WTC11 (cell line): ENCODE measurements at regions not wholly inside any gene's neighbourhood (a gene's known extent, or its start where the extent isn't known, plus 50 kb on each side); places are given as distances from the start of the nearest gene placed in this dataset.

Experiments used
- ATAC-seq: fragments of 200-7000 bp; cut with Tn5 transposase; 2 replicates; pipeline ENCODE4 v1.10.0; 2021; ENCODE audit warnings: mild to moderate bottlenecking, moderate library complexity
- CTCF ChIA-PET: fragments of 300-600 bp; sonication (Branson Sonifier 250); formaldehyde crosslinking; loops from one replicate; lab custom pipeline; 2021; ENCODE audit warnings: antibody characterized with exemption; lab: Charles Lee
- POLR2A ChIA-PET: fragments of 350-600 bp; sonication (Branson Sonifier 250); formaldehyde crosslinking; loops from one replicate; lab custom pipeline; 2021; ENCODE audit warnings: antibody characterized with exemption; lab: Charles Lee
- DNase-seq: peaks from one replicate; pipeline ENCODE4 v3.0.0; 2021; ENCODE audit warnings: low spot score
- H3K27ac Mint-ChIP-seq: 2 replicates; pipeline ENCODE4 v1.8.0; 2021; ENCODE audit warnings: mixed read lengths
- H3K27me3 Mint-ChIP-seq: 2 replicates; pipeline ENCODE4 v1.8.0; 2021; ENCODE audit warnings: low read depth, mild to moderate bottlenecking, moderate library complexity, mixed read lengths
- H3K36me3 Mint-ChIP-seq: 2 replicates; pipeline ENCODE4 v1.8.0; 2021; ENCODE audit warnings: mixed read lengths
- H3K4me1 Mint-ChIP-seq: 2 replicates; pipeline ENCODE4 v1.8.0; 2022; ENCODE audit warnings: mixed read lengths
- H3K4me3 Mint-ChIP-seq: 2 replicates; pipeline ENCODE4 v1.8.0; 2021; ENCODE audit warnings: mild to moderate bottlenecking, moderate library complexity, mixed read lengths
- H3K9me3 Mint-ChIP-seq: 2 replicates; pipeline ENCODE4 v1.8.0; 2021; ENCODE audit warnings: mixed read lengths
- ESRRA ChIP-seq: sonication (generic); formaldehyde crosslinking; IDR thresholded peaks from 2 replicates; pipeline ENCODE4 v1.8.1; 2022; ENCODE audit warnings: mild to moderate bottlenecking, missing genetic modification reagents, borderline replicate concordance
- FOXK1 ChIP-seq: sonication (generic); formaldehyde crosslinking; IDR thresholded peaks from 2 replicates; pipeline ENCODE4 v1.8.0; 2022; ENCODE audit warnings: mild to moderate bottlenecking, moderate library complexity, missing genetic modification reagents
- FOXP1 ChIP-seq: sonication (generic); formaldehyde crosslinking; IDR thresholded peaks from 2 replicates; pipeline ENCODE4 v1.8.0; 2022; ENCODE audit warnings: missing genetic modification reagents, mild to moderate bottlenecking, moderate library complexity, borderline replicate concordance
- IRF2 ChIP-seq: sonication (generic); formaldehyde crosslinking; IDR thresholded peaks from 2 replicates; pipeline ENCODE4 v1.8.0; 2022; ENCODE audit warnings: low read depth, missing genetic modification reagents, borderline replicate concordance
- NR1H2 ChIP-seq: sonication (generic); formaldehyde crosslinking; IDR thresholded peaks from 2 replicates; pipeline ENCODE4 v1.9.0; 2021; ENCODE audit warnings: mild to moderate bottlenecking, moderate library complexity, missing genetic modification reagents
- PRRX2 ChIP-seq: fragments of 250-450 bp; sonication (Bioruptor Pico); IDR thresholded peaks from 2 replicates; pipeline ENCODE4 v1.8.0; 2021; ENCODE audit warnings: mild to moderate bottlenecking
- RELA ChIP-seq: sonication (generic); formaldehyde crosslinking; IDR thresholded peaks from 2 replicates; pipeline ENCODE4 v1.8.1; 2022; ENCODE audit warnings: missing genetic modification reagents, mild to moderate bottlenecking, borderline replicate concordance
- SP1 ChIP-seq: sonication (generic); formaldehyde crosslinking; conservative IDR thresholded peaks from 2 replicates; pipeline ENCODE4 v1.8.1; 2022; ENCODE audit warnings: missing genetic modification reagents
- TCF7 ChIP-seq: sonication (generic); formaldehyde crosslinking; IDR thresholded peaks from 2 replicates; pipeline ENCODE4 v1.8.0; 2022; ENCODE audit warnings: mild to moderate bottlenecking, low read depth, missing genetic modification reagents, moderate library complexity
- ZNF263 ChIP-seq: sonication (generic); formaldehyde crosslinking; IDR thresholded peaks from 2 replicates; pipeline ENCODE4 v1.8.1; 2022; ENCODE audit warnings: low read depth, mild to moderate bottlenecking, moderate library complexity, missing genetic modification reagents
- ZNF416 ChIP-seq: fragments of 250-450 bp; sonication (Bioruptor Pico); IDR thresholded peaks from 2 replicates; pipeline ENCODE4 v1.9.0; 2021; ENCODE audit warnings: mild to moderate bottlenecking, inconsistent platforms
- ZNF671 ChIP-seq: fragments of 250-450 bp; sonication (Bioruptor Pico); IDR thresholded peaks from 2 replicates; pipeline ENCODE4 v1.8.0; 2021; ENCODE audit warnings: mild to moderate bottlenecking
- TF ChIP-seq, protein P1 (sequence below): sonication (generic); formaldehyde crosslinking; IDR thresholded peaks from 2 replicates; pipeline ENCODE4 v1.8.1; 2022; ENCODE audit warnings: low read depth, missing genetic modification reagents, borderline replicate concordance
- TF ChIP-seq, protein P2 (sequence below): fragments of 250-450 bp; sonication (Bioruptor Pico); IDR thresholded peaks from 2 replicates; pipeline ENCODE4 v1.9.0; 2021; ENCODE audit warnings: mild to moderate bottlenecking
- TF ChIP-seq, protein P3 (sequence below): sonication (generic); formaldehyde crosslinking; IDR thresholded peaks from 2 replicates; pipeline ENCODE4 v1.8.1; 2023; ENCODE audit warnings: mild to moderate bottlenecking, missing genetic modification reagents
- TF ChIP-seq, protein P4 (sequence below): sonication (generic); formaldehyde crosslinking; IDR thresholded peaks from 2 replicates; pipeline ENCODE4 v1.8.1; 2022; ENCODE audit warnings: mild to moderate bottlenecking, moderate library complexity, missing genetic modification reagents
- TF ChIP-seq, protein P5 (sequence below): sonication (generic); formaldehyde crosslinking; IDR thresholded peaks from 2 replicates; pipeline ENCODE4 v1.8.1; 2023; ENCODE audit warnings: mild to moderate bottlenecking, missing genetic modification reagents, moderate library complexity
- TF ChIP-seq, protein P6 (sequence below): fragments of 250-450 bp; sonication (Bioruptor Pico); conservative IDR thresholded peaks from 2 replicates; pipeline ENCODE4 v1.9.0; 2021; ENCODE audit warnings: mild to moderate bottlenecking

DNA sequence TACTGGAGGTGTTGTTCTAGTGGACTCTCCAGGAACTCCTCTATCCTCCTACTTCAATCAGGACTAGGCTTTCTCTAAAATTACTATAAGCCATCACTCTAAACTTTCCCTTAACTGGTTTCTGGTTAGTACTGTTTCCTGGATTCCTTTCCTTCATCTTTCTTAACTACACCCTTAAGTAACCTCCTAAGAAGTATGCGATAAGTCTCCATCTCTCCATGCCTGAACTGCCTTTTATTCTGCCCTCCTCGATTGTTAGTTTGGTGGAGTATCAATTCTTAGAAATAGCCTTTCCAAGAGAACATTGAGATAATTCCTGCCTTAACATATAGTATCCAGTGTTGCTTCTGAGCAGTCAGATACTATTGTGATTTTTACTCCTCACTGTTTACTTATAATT lies 162.9 kb upstream of the PDE4B start (continued):
- TF ChIP-seq, protein P1, sequence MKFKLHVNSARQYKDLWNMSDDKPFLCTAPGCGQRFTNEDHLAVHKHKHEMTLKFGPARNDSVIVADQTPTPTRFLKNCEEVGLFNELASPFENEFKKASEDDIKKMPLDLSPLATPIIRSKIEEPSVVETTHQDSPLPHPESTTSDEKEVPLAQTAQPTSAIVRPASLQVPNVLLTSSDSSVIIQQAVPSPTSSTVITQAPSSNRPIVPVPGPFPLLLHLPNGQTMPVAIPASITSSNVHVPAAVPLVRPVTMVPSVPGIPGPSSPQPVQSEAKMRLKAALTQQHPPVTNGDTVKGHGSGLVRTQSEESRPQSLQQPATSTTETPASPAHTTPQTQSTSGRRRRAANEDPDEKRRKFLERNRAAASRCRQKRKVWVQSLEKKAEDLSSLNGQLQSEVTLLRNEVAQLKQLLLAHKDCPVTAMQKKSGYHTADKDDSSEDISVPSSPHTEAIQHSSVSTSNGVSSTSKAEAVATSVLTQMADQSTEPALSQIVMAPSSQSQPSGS: no peak
- TF ChIP-seq FOXK1 (CRISPR knock-in tag) (no peak), ZNF263 (CRISPR knock-in tag) (no peak), RELA (CRISPR knock-in tag) (no peak)

DNA sequence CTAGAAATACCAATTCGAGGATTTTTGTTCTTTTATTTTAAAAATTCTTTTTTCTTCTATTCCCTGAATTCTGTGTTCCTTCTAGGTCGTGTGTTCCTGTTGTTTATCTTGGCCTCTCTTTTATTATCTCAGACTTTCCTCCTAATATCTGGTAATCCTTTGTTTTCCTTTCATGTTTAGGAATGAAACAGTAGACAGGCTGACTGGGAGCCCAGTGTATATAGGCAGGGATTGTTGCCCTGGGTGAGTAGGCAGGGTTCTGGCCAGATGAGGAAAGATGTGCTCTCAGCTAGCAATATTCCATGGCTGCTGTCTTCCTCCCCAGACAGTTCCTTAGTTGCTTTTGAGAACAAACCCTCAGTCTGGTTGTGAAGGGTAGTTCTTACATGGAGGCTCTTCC lies 161.8 kb upstream of the PDE4B start:
- H3K36me3 Mint-ChIP-seq: no peaks in the 10 kb centered on the region
- no peak for DNase-seq
- no peaks in the 10 kb centered on the region for H3K27me3 Mint-ChIP-seq
- no peak for TF ChIP-seq PRRX2 (CRISPR knock-in tag)
- no peak for TF ChIP-seq IRF2 (CRISPR knock-in tag)
- TF ChIP-seq ESRRA (CRISPR knock-in tag): no peak
- TF ChIP-seq SP1 (CRISPR knock-in tag): no peak
- no peak for TF ChIP-seq TCF7 (CRISPR knock-in tag)
- no peak for TF ChIP-seq ZNF671 (CRISPR knock-in tag)
- no peak for TF ChIP-seq NR1H2 (CRISPR knock-in tag)
- no peak for TF ChIP-seq ZNF416 (CRISPR knock-in tag)
- TF ChIP-seq, protein P2, sequence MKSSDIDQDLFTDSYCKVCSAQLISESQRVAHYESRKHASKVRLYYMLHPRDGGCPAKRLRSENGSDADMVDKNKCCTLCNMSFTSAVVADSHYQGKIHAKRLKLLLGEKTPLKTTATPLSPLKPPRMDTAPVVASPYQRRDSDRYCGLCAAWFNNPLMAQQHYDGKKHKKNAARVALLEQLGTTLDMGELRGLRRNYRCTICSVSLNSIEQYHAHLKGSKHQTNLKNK (CRISPR knock-in tag): no peak
- no peak for TF ChIP-seq FOXP1 (CRISPR knock-in tag)
- TF ChIP-seq, protein P3, sequence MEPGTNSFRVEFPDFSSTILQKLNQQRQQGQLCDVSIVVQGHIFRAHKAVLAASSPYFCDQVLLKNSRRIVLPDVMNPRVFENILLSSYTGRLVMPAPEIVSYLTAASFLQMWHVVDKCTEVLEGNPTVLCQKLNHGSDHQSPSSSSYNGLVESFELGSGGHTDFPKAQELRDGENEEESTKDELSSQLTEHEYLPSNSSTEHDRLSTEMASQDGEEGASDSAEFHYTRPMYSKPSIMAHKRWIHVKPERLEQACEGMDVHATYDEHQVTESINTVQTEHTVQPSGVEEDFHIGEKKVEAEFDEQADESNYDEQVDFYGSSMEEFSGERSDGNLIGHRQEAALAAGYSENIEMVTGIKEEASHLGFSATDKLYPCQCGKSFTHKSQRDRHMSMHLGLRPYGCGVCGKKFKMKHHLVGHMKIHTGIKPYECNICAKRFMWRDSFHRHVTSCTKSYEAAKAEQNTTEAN (CRISPR knock-in tag): no peak
- TF ChIP-seq, protein P4, sequence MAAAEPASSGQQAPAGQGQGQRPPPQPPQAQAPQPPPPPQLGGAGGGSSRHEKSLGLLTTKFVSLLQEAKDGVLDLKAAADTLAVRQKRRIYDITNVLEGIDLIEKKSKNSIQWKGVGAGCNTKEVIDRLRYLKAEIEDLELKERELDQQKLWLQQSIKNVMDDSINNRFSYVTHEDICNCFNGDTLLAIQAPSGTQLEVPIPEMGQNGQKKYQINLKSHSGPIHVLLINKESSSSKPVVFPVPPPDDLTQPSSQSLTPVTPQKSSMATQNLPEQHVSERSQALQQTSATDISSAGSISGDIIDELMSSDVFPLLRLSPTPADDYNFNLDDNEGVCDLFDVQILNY: no peak
- no peaks in the 10 kb centered on the region for H3K4me1 Mint-ChIP-seq
- ATAC-seq: no peak
- no peaks in the 10 kb centered on the region for H3K9me3 Mint-ChIP-seq
- no peak overlapping the region for H3K27ac Mint-ChIP-seq
- POLR2A ChIA-PET: no interaction called here
- CTCF ChIA-PET: no interaction called here
- H3K4me3 Mint-ChIP-seq: no peak overlapping the region

DNA sequence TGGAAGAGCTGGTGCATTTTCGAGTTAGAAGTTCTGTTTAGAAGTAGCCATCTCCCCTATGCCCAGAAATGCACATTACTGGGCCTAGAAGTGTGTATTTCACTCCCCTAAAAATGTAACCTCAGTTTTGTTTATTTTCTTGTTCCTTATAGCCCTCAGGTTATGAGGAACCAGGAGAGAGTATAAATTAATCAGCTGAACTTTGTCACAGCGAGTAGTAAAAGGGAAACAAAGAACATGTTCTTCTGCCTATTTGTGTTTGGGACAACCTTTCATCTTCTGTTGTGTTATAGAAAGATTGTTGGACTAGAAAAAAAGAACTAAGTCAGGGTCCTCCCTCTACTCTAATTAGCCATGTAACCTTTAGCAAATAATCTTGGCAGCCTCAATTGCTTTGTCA lies 160.5 kb upstream of the PDE4B start:
- ATAC-seq: no peak
- no peak overlapping the region for H3K27ac Mint-ChIP-seq
- H3K27me3 Mint-ChIP-seq: no peaks in the 10 kb centered on the region
- no peaks in the 10 kb centered on the region for H3K9me3 Mint-ChIP-seq
- no peak overlapping the region for H3K4me3 Mint-ChIP-seq
- no peaks in the 10 kb centered on the region for H3K36me3 Mint-ChIP-seq
- POLR2A ChIA-PET: no interaction called here
- CTCF ChIA-PET: no interaction called here
- H3K4me1 Mint-ChIP-seq: no peaks in the 10 kb centered on the region
- DNase-seq: no peak
- TF ChIP-seq, protein P2 (CRISPR knock-in tag): no peak
- TF ChIP-seq, protein P5, sequence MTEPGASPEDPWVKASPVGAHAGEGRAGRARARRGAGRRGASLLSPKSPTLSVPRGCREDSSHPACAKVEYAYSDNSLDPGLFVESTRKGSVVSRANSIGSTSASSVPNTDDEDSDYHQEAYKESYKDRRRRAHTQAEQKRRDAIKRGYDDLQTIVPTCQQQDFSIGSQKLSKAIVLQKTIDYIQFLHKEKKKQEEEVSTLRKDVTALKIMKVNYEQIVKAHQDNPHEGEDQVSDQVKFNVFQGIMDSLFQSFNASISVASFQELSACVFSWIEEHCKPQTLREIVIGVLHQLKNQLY (CRISPR knock-in tag): no peak
- TF ChIP-seq, protein P6, sequence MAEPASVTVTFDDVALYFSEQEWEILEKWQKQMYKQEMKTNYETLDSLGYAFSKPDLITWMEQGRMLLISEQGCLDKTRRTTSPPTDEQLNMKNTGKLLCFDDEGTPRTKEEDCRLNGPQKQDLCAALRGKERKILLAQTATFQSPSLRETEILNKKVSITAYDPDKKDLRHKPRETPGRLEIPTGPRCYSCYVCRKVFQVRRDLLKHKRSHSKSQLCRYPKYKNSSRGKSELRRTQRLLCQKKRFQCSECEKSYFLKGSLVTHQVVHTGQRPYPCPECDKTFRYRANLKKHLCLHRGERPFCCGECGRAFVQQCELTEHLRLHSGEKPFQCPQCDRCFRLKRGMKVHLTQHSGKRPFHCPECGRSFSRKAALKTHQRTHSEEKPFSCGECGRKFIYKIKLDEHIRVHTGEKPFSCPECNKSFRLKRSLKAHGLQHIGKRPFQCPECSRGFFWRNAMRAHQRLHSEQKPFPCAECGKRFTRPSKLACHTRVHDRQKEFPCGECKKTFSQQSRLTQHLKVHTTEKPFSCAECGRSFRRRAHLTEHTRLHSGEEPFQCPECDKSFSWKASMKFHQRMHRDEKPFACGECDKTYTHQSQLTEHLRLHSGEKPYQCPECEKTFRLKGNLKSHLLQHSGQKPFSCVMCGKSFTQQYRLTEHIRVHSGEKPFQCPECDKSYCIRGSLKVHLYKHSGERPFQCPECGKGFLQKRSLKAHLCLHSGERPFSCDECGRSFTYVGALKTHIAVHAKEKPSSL: no peak
- no peak for TF ChIP-seq PRRX2 (CRISPR knock-in tag)
